ENCODE measurements at regions not wholly inside any gene's neighbourhood (a gene's known extent, or its start where the extent isn't known, plus 50 kb on each side); places are given as distances from the start of the nearest gene placed in this dataset.

GRCh38 chr4:53830511-53830910 lies 233.9 kb downstream of the CHIC2 start:
- H3K27me3 Mint-ChIP-seq (ENCODE audit: low read depth, poor library complexity) = peaks cover 3% of the 10 kb centered on the region
- H3K27ac Mint-ChIP-seq = no peak overlapping the region
- TF ChIP-seq CTCF (IDR thresholded peaks at IDR 0.05) = no peak
- peaks cover 43% of the 10 kb centered on the region for H3K36me3 Mint-ChIP-seq (ENCODE audit: low read depth)
- H3K9me3 Mint-ChIP-seq = peaks cover 89% of the 10 kb centered on the region
- no peak for DNase-seq
- H3K4me3 Mint-ChIP-seq = no peak overlapping the region
- no peaks in the 10 kb centered on the region for H3K4me1 Mint-ChIP-seq

GRCh38 chr4:53821179-53821851 lies 230.0 kb upstream of the LNX1 start:
- Mint-ChIP-seq H3K4me1 (peaks cover 16% of the 10 kb centered on the region), H3K27me3 (ENCODE audit: low read depth, poor library complexity) (peaks cover 3% of the 10 kb centered on the region), H3K27ac (no peak overlapping the region), H3K36me3 (ENCODE audit: low read depth) (peaks cover under 1% of the 10 kb centered on the region), H3K4me3 (no peak overlapping the region), H3K9me3 (peaks cover 13% of the 10 kb centered on the region)
- TF ChIP-seq CTCF (IDR thresholded peaks at IDR 0.05) = no peak
- DNase-seq = no peak

- Mint-ChIP-seq H3K36me3 (ENCODE audit: low read depth) (no peaks in the 10 kb centered on the region), H3K4me1 (peaks cover 16% of the 10 kb centered on the region), H3K27ac (no peak overlapping the region), H3K4me3 (no peak overlapping the region), H3K9me3 (peaks cover 4% of the 10 kb centered on the region), H3K27me3 (ENCODE audit: low read depth, poor library complexity) (peaks cover 3% of the 10 kb centered on the region)
- no peak for DNase-seq
- TF ChIP-seq CTCF (IDR thresholded peaks at IDR 0.05) = no peak
Observed at GRCh38 chr4:53818104-53818503, 226.8 kb upstream of the LNX1 start.

- peaks cover 12% of the 10 kb centered on the region for H3K4me1 Mint-ChIP-seq
- no peak overlapping the region for H3K4me3 Mint-ChIP-seq
- no peaks in the 10 kb centered on the region for H3K36me3 Mint-ChIP-seq (ENCODE audit: low read depth)
- TF ChIP-seq CTCF (IDR thresholded peaks at IDR 0.05) = no peak
- DNase-seq = no peak
- H3K27me3 Mint-ChIP-seq (ENCODE audit: low read depth, poor library complexity) = no peaks in the 10 kb centered on the region
- no peak overlapping the region for H3K27ac Mint-ChIP-seq
- H3K9me3 Mint-ChIP-seq = peaks cover 4% of the 10 kb centered on the region
Observed at GRCh38 chr4:53816561-53816960, 225.3 kb upstream of the LNX1 start.

- no peak for DNase-seq
- H3K4me1 Mint-ChIP-seq = peaks cover 1% of the 10 kb centered on the region
- no peaks in the 10 kb centered on the region for H3K36me3 Mint-ChIP-seq (ENCODE audit: low read depth)
- no peak overlapping the region for H3K4me3 Mint-ChIP-seq
- no peaks in the 10 kb centered on the region for H3K27me3 Mint-ChIP-seq (ENCODE audit: low read depth, poor library complexity)
- no peak overlapping the region for H3K27ac Mint-ChIP-seq
- H3K9me3 Mint-ChIP-seq = peaks cover under 1% of the 10 kb centered on the region
- TF ChIP-seq CTCF (IDR thresholded peaks at IDR 0.05) = no peak
Observed at GRCh38 chr4:53815281-53815680, 224.0 kb upstream of the LNX1 start.

GRCh38 chr4:53813998-53814397 lies 222.7 kb upstream of the LNX1 start:
- no peak for DNase-seq
- no peaks in the 10 kb centered on the region for H3K27me3 Mint-ChIP-seq (ENCODE audit: low read depth, poor library complexity)
- H3K27ac Mint-ChIP-seq = no peak overlapping the region
- peaks cover 6% of the 10 kb centered on the region for H3K9me3 Mint-ChIP-seq
- TF ChIP-seq CTCF (IDR thresholded peaks at IDR 0.05) = no peak
- no peaks in the 10 kb centered on the region for H3K4me1 Mint-ChIP-seq
- H3K36me3 Mint-ChIP-seq (ENCODE audit: low read depth) = no peaks in the 10 kb centered on the region
- no peak overlapping the region for H3K4me3 Mint-ChIP-seq

Measured in nephron progenitor cell (in vitro differentiated cells).